HG02870 (cell line): ENCODE measurements at regions not wholly inside any gene's neighbourhood (a gene's known extent, or its start where the extent isn't known, plus 50 kb on each side); places are given as distances from the start of the nearest gene placed in this dataset.
"Not testable (repeated sequence)": the region's sequence is repeated elsewhere in the genome, so short reads cannot be mapped to it uniquely, and the experiment has no call there.

Experiments used
- ATAC-seq: cut with Tn5 transposase; IDR thresholded peaks from one replicate; pipeline ENCODE4 v1.9.1; 2021; ENCODE audit warnings: mild to moderate bottlenecking, moderate library complexity; ENCODE audit not compliant: unreplicated experiment

GRCh38 chr14:30356438-30357202 is 202.3 kb upstream of the G2E3 start:
- ATAC-seq, result no peak

- no peak for ATAC-seq
Observed at GRCh38 chr14:30357791-30358190, 201.2 kb upstream of the G2E3 start.

GRCh38 chr14:30362369-30363218 is 196.4 kb upstream of the G2E3 start:
- ATAC-seq, result no peak

GRCh38 chr14:30363219-30363880 is 195.6 kb upstream of the G2E3 start:
- not testable (repeated sequence) for ATAC-seq

DNA sequence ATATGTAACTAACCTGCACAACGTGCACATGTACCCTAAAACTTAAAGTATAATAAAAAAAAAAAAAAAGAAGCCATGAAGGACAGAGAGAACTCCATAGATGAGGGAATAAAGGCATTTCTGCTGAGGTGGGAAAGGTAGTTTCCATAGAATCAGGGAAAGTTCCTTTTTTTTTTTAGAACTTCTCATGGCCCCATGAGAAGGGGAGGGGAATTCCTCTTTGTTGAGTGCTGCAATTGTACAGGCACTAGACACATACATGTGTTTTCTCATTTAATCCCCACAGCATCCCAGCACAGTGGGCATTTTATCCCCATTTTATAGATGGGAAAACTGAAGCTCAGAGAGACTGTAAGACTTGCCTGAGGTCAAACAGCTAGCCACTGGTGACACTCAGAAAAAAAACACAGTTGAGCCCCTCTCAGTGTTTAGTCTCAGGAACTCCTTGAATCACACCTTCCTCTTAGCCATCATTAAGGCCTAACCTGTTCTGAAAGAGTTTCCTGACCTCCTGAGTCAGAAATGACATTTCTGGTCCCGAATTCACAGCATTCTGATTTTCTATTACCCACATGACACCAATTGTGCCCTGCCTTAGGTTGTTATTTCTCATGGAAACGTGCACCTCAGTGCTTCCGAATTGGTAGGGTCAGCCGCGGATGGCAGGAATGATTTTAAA is 189.3 kb upstream of the G2E3 start:
- no peak for ATAC-seq

GRCh38 chr14:30373053-30373452 is 185.9 kb upstream of the G2E3 start:
- no peak for ATAC-seq

GRCh38 chr14:30373526-30373925 is 185.4 kb upstream of the G2E3 start:
- no peak for ATAC-seq

- ATAC-seq, result peak; percentile 99
Observed at GRCh38 chr14:30375296-30375892, 183.6 kb upstream of the G2E3 start.

- no peak for ATAC-seq
Observed at GRCh38 chr14:30381861-30382480, 177.0 kb upstream of the G2E3 start.

GRCh38 chr14:30385925-30386324 is 173.0 kb upstream of the G2E3 start:
- ATAC-seq, result no peak

DNA sequence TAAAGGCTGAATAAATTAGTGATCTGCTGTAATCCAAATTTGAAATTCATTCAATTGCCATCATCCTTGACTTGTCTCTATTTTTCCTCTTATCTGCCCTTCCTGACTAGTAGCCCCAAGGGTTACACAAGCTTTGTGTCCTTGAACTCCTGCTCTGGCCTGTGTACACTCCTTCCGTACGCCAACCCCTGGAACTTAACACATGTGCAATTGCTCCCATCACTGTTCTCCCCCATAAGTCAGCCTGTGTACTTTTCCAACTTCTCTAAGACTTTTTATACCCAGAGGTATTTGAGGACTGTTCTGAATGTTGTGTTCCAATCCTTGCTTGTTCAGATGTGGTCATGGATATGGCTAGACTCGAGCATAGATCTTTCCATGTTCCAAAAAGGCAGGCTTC is 171.1 kb upstream of the G2E3 start:
- ATAC-seq, result no peak

GRCh38 chr14:30389134-30389876 is 169.7 kb upstream of the G2E3 start:
- no peak for ATAC-seq

DNA sequence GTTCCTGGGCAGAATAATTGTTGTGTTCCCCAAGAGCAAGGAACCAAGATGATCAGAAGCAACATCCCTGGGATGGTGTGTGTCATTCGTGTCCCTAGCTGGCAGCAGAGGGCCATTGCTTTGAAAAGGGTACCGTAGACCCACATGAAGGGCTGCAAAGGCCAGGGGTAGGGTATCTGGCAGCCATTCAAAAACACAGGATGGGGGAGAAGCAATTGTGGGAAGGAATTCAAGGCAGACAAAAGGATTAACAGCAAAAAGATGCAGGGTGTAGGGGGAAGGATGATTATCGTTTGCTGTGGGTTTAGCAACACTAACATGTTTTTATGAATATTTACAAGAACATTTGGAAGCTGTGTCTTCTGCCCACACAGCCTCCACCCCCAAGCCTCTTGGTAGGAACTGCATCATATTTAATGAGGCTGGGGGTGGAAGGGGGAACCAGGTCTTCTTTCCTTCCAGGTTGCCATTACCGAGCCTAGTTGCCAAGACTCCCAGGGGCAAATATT is 169.0 kb upstream of the G2E3 start:
- ATAC-seq, result no peak

GRCh38 chr14:30395065-30395464 is 163.9 kb upstream of the G2E3 start:
- ATAC-seq, result no peak

DNA sequence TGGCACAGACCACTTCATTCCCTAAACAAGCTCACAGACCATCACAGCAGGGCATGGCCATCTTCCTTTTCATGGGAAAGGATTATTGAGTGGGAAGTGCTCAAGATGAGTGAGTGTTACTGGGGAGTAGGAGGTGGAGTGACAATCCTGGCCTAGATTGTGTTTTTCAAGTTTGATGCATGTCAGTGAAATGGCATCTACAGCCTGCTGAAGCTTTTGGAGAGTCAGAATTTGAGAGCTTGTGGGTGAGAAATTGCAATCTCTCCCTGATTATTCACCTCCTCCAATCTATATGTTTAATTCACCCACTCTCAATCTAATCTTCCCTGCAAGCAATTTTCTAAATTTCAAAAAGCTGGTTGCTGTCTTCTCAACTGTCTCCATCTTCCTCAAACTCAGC is 156.1 kb upstream of the G2E3 start:
- ATAC-seq, result no peak

DNA sequence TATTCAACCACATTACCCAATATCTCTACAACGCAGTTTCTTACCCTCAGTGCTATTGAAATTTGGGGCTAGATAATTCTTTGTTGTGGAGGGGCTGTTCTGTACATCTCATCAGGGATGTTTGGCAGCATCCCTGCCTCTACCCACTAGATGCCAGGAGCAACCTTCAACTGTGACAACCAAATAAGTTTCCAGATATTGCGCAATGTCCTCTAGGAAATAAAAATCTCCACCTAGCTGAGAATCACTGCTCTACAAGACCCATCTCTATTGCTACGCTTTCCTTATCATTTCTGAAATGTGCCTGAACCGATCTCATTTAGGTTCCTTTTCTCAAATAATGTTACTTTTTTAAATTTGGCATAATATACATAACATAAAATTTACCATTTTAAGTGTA is 155.2 kb upstream of the G2E3 start:
- no peak for ATAC-seq

DNA sequence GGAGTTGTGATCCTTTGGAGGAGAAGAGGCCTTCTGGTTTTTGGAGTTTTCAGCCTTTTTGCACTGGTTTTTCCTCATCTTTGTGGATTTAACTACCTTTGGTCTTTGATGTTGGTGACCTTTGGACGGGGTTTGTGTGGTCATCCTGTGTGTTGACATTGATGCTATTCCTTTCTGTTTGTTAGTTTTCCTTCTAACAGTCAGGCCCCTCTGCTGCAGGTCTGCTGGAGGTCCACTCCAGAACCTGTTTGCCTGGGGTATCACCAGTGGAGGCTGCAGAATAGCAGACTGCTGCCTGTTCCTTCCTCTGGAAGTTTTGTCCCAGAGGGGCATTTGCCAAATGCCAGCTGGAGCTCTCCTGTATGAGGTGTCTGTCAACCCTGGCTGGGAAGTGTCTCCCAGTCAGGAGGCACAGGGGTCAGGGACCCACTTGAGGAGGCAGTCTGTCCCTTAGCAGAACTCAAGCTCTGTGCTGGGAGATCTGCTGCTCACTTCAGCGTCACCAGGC is 149.4 kb upstream of the G2E3 start:
- not testable (repeated sequence) for ATAC-seq

- ATAC-seq, result no peak
Observed at GRCh38 chr14:30410986-30411385, 148.0 kb upstream of the G2E3 start.

GRCh38 chr14:30413184-30413583 is 145.8 kb upstream of the G2E3 start:
- ATAC-seq, result not testable (repeated sequence)
